ENCODE measurements at regions not wholly inside any gene's neighbourhood (a gene's known extent, or its start where the extent isn't known, plus 50 kb on each side); places are given as distances from the start of the nearest gene placed in this dataset.

- Mint-ChIP-seq H3K9me3 (peaks cover 0 to 2% (median 0%) of the 10 kb centered on the region in 7 donors), H3K27me3 (no peaks in the 10 kb centered on the region), H3K36me3 (no peaks in the 10 kb centered on the region), H3K4me1 (no peaks in the 10 kb centered on the region), H3K4me3 (no peak overlapping the region), H3K27ac (no peak overlapping the region)
- ATAC-seq (ENCODE audit: low read depth in 2 of 2) (no peak), DNase-seq (no peak)
- no peaks in the 10 kb centered on the region for H3K36me3 ChIP-seq (ENCODE audit: control insufficient read depth, insufficient read depth, low read length)
- H3K4me1 ChIP-seq (ENCODE audit: control insufficient read depth, insufficient read depth, low read length, poor library complexity, severe bottlenecking) = no peaks in the 10 kb centered on the region
- no peaks in the 10 kb centered on the region for H3K27me3 ChIP-seq (ENCODE audit: control insufficient read depth, insufficient read depth, low read length)
- no peak overlapping the region for H3K4me3 ChIP-seq (ENCODE audit: low read depth, low read length)
- no peak overlapping the region for H3K27ac ChIP-seq (ENCODE audit: insufficient read depth, low read length, poor library complexity, severe bottlenecking)
- no peaks in the 10 kb centered on the region for H3K9me3 ChIP-seq (ENCODE audit: control insufficient read depth in 2 of 2, low read length in 2 of 2)
These were observed 581.9 kb downstream of the SOX6 start for GRCh38 chr11:15774388-15774939.

- DNase-seq (no peak), ATAC-seq (ENCODE audit: low read depth in 2 of 2) (no peak)
- no peaks in the 10 kb centered on the region for H3K36me3 ChIP-seq (ENCODE audit: control insufficient read depth, insufficient read depth, low read length)
- no peaks in the 10 kb centered on the region for H3K36me3 Mint-ChIP-seq
- peaks cover 0 to 2% (median 0%) of the 10 kb centered on the region in 7 donors for H3K9me3 Mint-ChIP-seq
- H3K4me1 ChIP-seq (ENCODE audit: control insufficient read depth, insufficient read depth, low read length, poor library complexity, severe bottlenecking) = no peaks in the 10 kb centered on the region
- H3K4me3 Mint-ChIP-seq = no peak overlapping the region
- no peaks in the 10 kb centered on the region for H3K27me3 ChIP-seq (ENCODE audit: control insufficient read depth, insufficient read depth, low read length)
- no peak overlapping the region for H3K27ac Mint-ChIP-seq
- no peaks in the 10 kb centered on the region for H3K9me3 ChIP-seq (ENCODE audit: control insufficient read depth in 2 of 2, low read length in 2 of 2)
- no peak overlapping the region for H3K4me3 ChIP-seq (ENCODE audit: low read depth, low read length)
- no peak overlapping the region for H3K27ac ChIP-seq (ENCODE audit: insufficient read depth, low read length, poor library complexity, severe bottlenecking)
- no peaks in the 10 kb centered on the region for H3K27me3 Mint-ChIP-seq
- no peaks in the 10 kb centered on the region for H3K4me1 Mint-ChIP-seq
These were observed 581.3 kb downstream of the SOX6 start for GRCh38 chr11:15775015-15775541.

GRCh38 chr11:15775797-15776196 is 580.5 kb downstream of the SOX6 start:
- Mint-ChIP-seq H3K9me3 (peaks cover 0 to 2% (median 0%) of the 10 kb centered on the region in 7 donors), H3K27ac (no peak overlapping the region), H3K4me3 (no peak overlapping the region), H3K27me3 (no peaks in the 10 kb centered on the region), H3K36me3 (no peaks in the 10 kb centered on the region), H3K4me1 (no peaks in the 10 kb centered on the region)
- no peaks in the 10 kb centered on the region for H3K4me1 ChIP-seq (ENCODE audit: control insufficient read depth, insufficient read depth, low read length, poor library complexity, severe bottlenecking)
- no peaks in the 10 kb centered on the region for H3K36me3 ChIP-seq (ENCODE audit: control insufficient read depth, insufficient read depth, low read length)
- H3K27me3 ChIP-seq (ENCODE audit: control insufficient read depth, insufficient read depth, low read length) = no peaks in the 10 kb centered on the region
- no peaks in the 10 kb centered on the region for H3K9me3 ChIP-seq (ENCODE audit: control insufficient read depth in 2 of 2, low read length in 2 of 2)
- no peak for ATAC-seq (ENCODE audit: low read depth in 2 of 2)
- no peak for DNase-seq
- H3K4me3 ChIP-seq (ENCODE audit: low read depth, low read length) = no peak overlapping the region
- no peak overlapping the region for H3K27ac ChIP-seq (ENCODE audit: insufficient read depth, low read length, poor library complexity, severe bottlenecking)

GRCh38 chr11:15776366-15776765 is 580.0 kb downstream of the SOX6 start:
- H3K4me1 Mint-ChIP-seq = no peaks in the 10 kb centered on the region
- H3K27me3 Mint-ChIP-seq = no peaks in the 10 kb centered on the region
- peaks cover 0 to 2% (median 0%) of the 10 kb centered on the region in 7 donors for H3K9me3 Mint-ChIP-seq
- no peak for DNase-seq
- H3K27me3 ChIP-seq (ENCODE audit: control insufficient read depth, insufficient read depth, low read length) = no peaks in the 10 kb centered on the region
- H3K4me1 ChIP-seq (ENCODE audit: control insufficient read depth, insufficient read depth, low read length, poor library complexity, severe bottlenecking) = no peaks in the 10 kb centered on the region
- no peak overlapping the region for H3K4me3 ChIP-seq (ENCODE audit: low read depth, low read length)
- H3K36me3 Mint-ChIP-seq = no peaks in the 10 kb centered on the region
- H3K27ac ChIP-seq (ENCODE audit: insufficient read depth, low read length, poor library complexity, severe bottlenecking) = no peak overlapping the region
- no peaks in the 10 kb centered on the region for H3K36me3 ChIP-seq (ENCODE audit: control insufficient read depth, insufficient read depth, low read length)
- no peak for ATAC-seq (ENCODE audit: low read depth in 2 of 2)
- H3K4me3 Mint-ChIP-seq = no peak overlapping the region
- no peaks in the 10 kb centered on the region for H3K9me3 ChIP-seq (ENCODE audit: control insufficient read depth in 2 of 2, low read length in 2 of 2)
- H3K27ac Mint-ChIP-seq = no peak overlapping the region

- Mint-ChIP-seq H3K4me1 (no peaks in the 10 kb centered on the region), H3K4me3 (no peak overlapping the region), H3K27me3 (no peaks in the 10 kb centered on the region), H3K27ac (no peak overlapping the region), H3K36me3 (no peaks in the 10 kb centered on the region), H3K9me3 (peaks cover 0 to 2% (median 0%) of the 10 kb centered on the region in 7 donors)
- no peaks in the 10 kb centered on the region for H3K27me3 ChIP-seq (ENCODE audit: control insufficient read depth, insufficient read depth, low read length)
- H3K36me3 ChIP-seq (ENCODE audit: control insufficient read depth, insufficient read depth, low read length) = no peaks in the 10 kb centered on the region
- ATAC-seq (ENCODE audit: low read depth in 2 of 2) (no peak), DNase-seq (no peak)
- no peaks in the 10 kb centered on the region for H3K4me1 ChIP-seq (ENCODE audit: control insufficient read depth, insufficient read depth, low read length, poor library complexity, severe bottlenecking)
- no peaks in the 10 kb centered on the region for H3K9me3 ChIP-seq (ENCODE audit: control insufficient read depth in 2 of 2, low read length in 2 of 2)
- no peak overlapping the region for H3K4me3 ChIP-seq (ENCODE audit: low read depth, low read length)
- no peak overlapping the region for H3K27ac ChIP-seq (ENCODE audit: insufficient read depth, low read length, poor library complexity, severe bottlenecking)
These were observed 576.8 kb downstream of the SOX6 start for GRCh38 chr11:15779518-15779917.

- Histone ChIP-seq H3K9me3 (ENCODE audit: control insufficient read depth in 2 of 2, low read length in 2 of 2) (no peaks in the 10 kb centered on the region), H3K27ac (ENCODE audit: insufficient read depth, low read length, poor library complexity, severe bottlenecking) (no peak overlapping the region), H3K36me3 (ENCODE audit: control insufficient read depth, insufficient read depth, low read length) (no peaks in the 10 kb centered on the region), H3K27me3 (ENCODE audit: control insufficient read depth, insufficient read depth, low read length) (no peaks in the 10 kb centered on the region), H3K4me1 (ENCODE audit: control insufficient read depth, insufficient read depth, low read length, poor library complexity, severe bottlenecking) (no peaks in the 10 kb centered on the region), H3K4me3 (ENCODE audit: low read depth, low read length) (no peak overlapping the region)
- Mint-ChIP-seq H3K27me3 (no peaks in the 10 kb centered on the region), H3K36me3 (no peaks in the 10 kb centered on the region), H3K4me1 (no peaks in the 10 kb centered on the region), H3K9me3 (peaks cover 0 to 4% (median 0%) of the 10 kb centered on the region in 7 donors), H3K27ac (no peak overlapping the region), H3K4me3 (no peak overlapping the region)
- ATAC-seq (ENCODE audit: low read depth in 2 of 2) (no peak), DNase-seq (no peak)
These were observed 576.0 kb downstream of the SOX6 start for GRCh38 chr11:15780382-15780781.

- H3K27ac Mint-ChIP-seq = no peak overlapping the region
These were observed 575.5 kb downstream of the SOX6 start for GRCh38 chr11:15780837-15781236.

GRCh38 chr11:15783619-15784018 is 572.7 kb downstream of the SOX6 start:
- H3K27me3 Mint-ChIP-seq = no peaks in the 10 kb centered on the region
- DNase-seq (no peak), ATAC-seq (ENCODE audit: low read depth in 2 of 2) (no peak)
- no peaks in the 10 kb centered on the region for H3K36me3 ChIP-seq (ENCODE audit: control insufficient read depth, insufficient read depth, low read length)
- H3K27ac Mint-ChIP-seq = no peak overlapping the region
- H3K9me3 ChIP-seq (ENCODE audit: control insufficient read depth in 2 of 2, low read length in 2 of 2) = no peaks in the 10 kb centered on the region
- H3K27ac ChIP-seq (ENCODE audit: insufficient read depth, low read length, poor library complexity, severe bottlenecking) = no peak overlapping the region
- H3K4me3 ChIP-seq (ENCODE audit: low read depth, low read length) = no peak overlapping the region
- peaks cover 0 to 4% (median 0%) of the 10 kb centered on the region in 7 donors for H3K9me3 Mint-ChIP-seq
- no peaks in the 10 kb centered on the region for H3K4me1 Mint-ChIP-seq
- H3K36me3 Mint-ChIP-seq = no peaks in the 10 kb centered on the region
- H3K27me3 ChIP-seq (ENCODE audit: control insufficient read depth, insufficient read depth, low read length) = no peaks in the 10 kb centered on the region
- no peak overlapping the region for H3K4me3 Mint-ChIP-seq
- H3K4me1 ChIP-seq (ENCODE audit: control insufficient read depth, insufficient read depth, low read length, poor library complexity, severe bottlenecking) = no peaks in the 10 kb centered on the region

More at GRCh38 chr11:15780837-15781236, 575.5 kb downstream of the SOX6 start:
- Histone ChIP-seq H3K27ac (ENCODE audit: insufficient read depth, low read length, poor library complexity, severe bottlenecking) (no peak overlapping the region), H3K4me3 (ENCODE audit: low read depth, low read length) (no peak overlapping the region), H3K36me3 (ENCODE audit: control insufficient read depth, insufficient read depth, low read length) (no peaks in the 10 kb centered on the region), H3K27me3 (ENCODE audit: control insufficient read depth, insufficient read depth, low read length) (no peaks in the 10 kb centered on the region), H3K9me3 (ENCODE audit: control insufficient read depth in 2 of 2, low read length in 2 of 2) (no peaks in the 10 kb centered on the region), H3K4me1 (ENCODE audit: control insufficient read depth, insufficient read depth, low read length, poor library complexity, severe bottlenecking) (no peaks in the 10 kb centered on the region)
- Mint-ChIP-seq H3K36me3 (no peaks in the 10 kb centered on the region), H3K27me3 (no peaks in the 10 kb centered on the region), H3K9me3 (peaks cover 0 to 4% (median 0%) of the 10 kb centered on the region in 7 donors), H3K4me1 (no peaks in the 10 kb centered on the region), H3K4me3 (no peak overlapping the region)
- ATAC-seq (ENCODE audit: low read depth in 2 of 2) (no peak), DNase-seq (no peak)

Data from CD4-positive, CD25-positive, alpha-beta regulatory T cell (primary cell).